ENCODE measurements at regions not wholly inside any gene's neighbourhood (a gene's known extent, or its start where the extent isn't known, plus 50 kb on each side); places are given as distances from the start of the nearest gene placed in this dataset.

- no peaks in the 10 kb centered on the region for H3K36me3 Mint-ChIP-seq
- H3K4me3 Mint-ChIP-seq, result no peak overlapping the region
- intact Hi-C loops (cut with micrococcal nuclease), result no loop called here
- H3K9me3 Mint-ChIP-seq, result peaks cover 0 to 22% (median 8%) of the 10 kb centered on the region in 11 donors
- ChIA-PET POLR2A (no interaction called here), CTCF (no interaction called here)
- Histone ChIP-seq H3K27me3 (ENCODE audit: control insufficient read depth in 2 of 2, insufficient read depth in 2 of 2, low read length in 2 of 2) (no peaks in the 10 kb centered on the region), H3K4me3 (ENCODE audit: low read length) (no peak overlapping the region), H3K27ac (ENCODE audit: low read depth, low read length) (no peak overlapping the region), H3K4me1 (ENCODE audit: control insufficient read depth in 2 of 2, insufficient read depth in 2 of 2, low read length in 2 of 2) (no peaks in the 10 kb centered on the region), H3K9me3 (ENCODE audit: control insufficient read depth in 2 of 3, low read length in 3 of 3) (no peaks in the 10 kb centered on the region), H3K36me3 (ENCODE audit: control insufficient read depth in 2 of 3, insufficient read depth in 3 of 3, low read length in 3 of 3) (no peaks in the 10 kb centered on the region)
- ATAC-seq (no peak), DNase-seq (no peak)
- H3K27me3 Mint-ChIP-seq, result peaks cover 3 to 40% (median 18%) of the 10 kb centered on the region in 5 donors
- H3K4me1 Mint-ChIP-seq, result no peaks in the 10 kb centered on the region
- no peak overlapping the region for H3K27ac Mint-ChIP-seq
Observed at GRCh38 chr6:133699741-133700385, 189.1 kb upstream of the TCF21 start.

GRCh38 chr6:133701633-133702331, 187.1 kb upstream of the TCF21 start:
- no peaks in the 10 kb centered on the region for H3K4me1 Mint-ChIP-seq
- CTCF ChIA-PET, result no interaction called here
- H3K36me3 ChIP-seq (ENCODE audit: control insufficient read depth in 2 of 3, insufficient read depth in 3 of 3, low read length in 3 of 3), result no peaks in the 10 kb centered on the region
- H3K27ac Mint-ChIP-seq, result no peak overlapping the region
- ATAC-seq (peak; percentile 36), DNase-seq (no peak)
- no peaks in the 10 kb centered on the region for H3K36me3 Mint-ChIP-seq
- no peak overlapping the region for H3K4me3 Mint-ChIP-seq
- peaks cover 6 to 29% (median 17%) of the 10 kb centered on the region in 5 donors for H3K27me3 Mint-ChIP-seq
- no peak overlapping the region for H3K27ac ChIP-seq (ENCODE audit: low read depth, low read length)
- H3K4me3 ChIP-seq (ENCODE audit: low read length), result no peak overlapping the region
- no peaks in the 10 kb centered on the region for H3K4me1 ChIP-seq (ENCODE audit: control insufficient read depth in 2 of 2, insufficient read depth in 2 of 2, low read length in 2 of 2)
- POLR2A ChIA-PET, result no interaction called here
- intact Hi-C loops (cut with micrococcal nuclease), result no loop called here
- H3K27me3 ChIP-seq (ENCODE audit: control insufficient read depth in 2 of 2, insufficient read depth in 2 of 2, low read length in 2 of 2), result no peaks in the 10 kb centered on the region
- H3K9me3 ChIP-seq (ENCODE audit: control insufficient read depth in 2 of 3, low read length in 3 of 3), result no peaks in the 10 kb centered on the region
- peaks cover 0 to 11% (median 5%) of the 10 kb centered on the region in 11 donors for H3K9me3 Mint-ChIP-seq

GRCh38 chr6:133704371-133704770, 184.5 kb upstream of the TCF21 start:
- ChIA-PET POLR2A (no interaction called here), CTCF (no interaction called here)
- Histone ChIP-seq H3K27me3 (ENCODE audit: control insufficient read depth in 2 of 2, insufficient read depth in 2 of 2, low read length in 2 of 2) (no peaks in the 10 kb centered on the region), H3K4me1 (ENCODE audit: control insufficient read depth in 2 of 2, insufficient read depth in 2 of 2, low read length in 2 of 2) (no peaks in the 10 kb centered on the region), H3K36me3 (ENCODE audit: control insufficient read depth in 2 of 3, insufficient read depth in 3 of 3, low read length in 3 of 3) (no peaks in the 10 kb centered on the region), H3K9me3 (ENCODE audit: control insufficient read depth in 2 of 3, low read length in 3 of 3) (no peaks in the 10 kb centered on the region), H3K4me3 (ENCODE audit: low read length) (no peak overlapping the region), H3K27ac (ENCODE audit: low read depth, low read length) (no peak overlapping the region)
- H3K4me3 Mint-ChIP-seq, result no peak overlapping the region
- H3K4me1 Mint-ChIP-seq, result peaks cover 0 to 4% (median 0%) of the 10 kb centered on the region in 7 donors
- peaks cover 6 to 22% (median 14%) of the 10 kb centered on the region in 5 donors for H3K27me3 Mint-ChIP-seq
- DNase-seq (no peak), ATAC-seq (no peak)
- no peak overlapping the region for H3K27ac Mint-ChIP-seq
- peaks cover 0 to 11% (median 4%) of the 10 kb centered on the region in 11 donors for H3K9me3 Mint-ChIP-seq
- no peaks in the 10 kb centered on the region for H3K36me3 Mint-ChIP-seq
- intact Hi-C loops (cut with micrococcal nuclease), result no loop called here

DNA sequence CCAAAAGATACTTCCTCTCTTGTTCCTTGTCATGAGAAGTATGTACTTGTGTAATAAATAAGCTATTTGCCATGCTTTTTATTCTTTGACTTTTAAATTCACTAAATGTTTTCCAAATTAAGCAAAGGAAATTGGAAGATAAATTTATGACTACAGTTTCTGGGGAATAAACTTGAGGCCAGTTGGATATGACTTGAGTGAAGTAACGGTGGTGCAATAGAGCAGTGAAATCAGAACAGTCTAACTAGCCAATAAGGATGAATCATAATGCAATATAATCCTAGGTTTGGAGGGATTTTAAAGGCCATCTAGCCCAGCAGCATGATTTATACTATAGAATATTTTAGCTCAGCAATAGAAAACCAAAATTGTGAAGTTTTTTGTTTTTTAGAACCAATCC, 183.8 kb upstream of the TCF21 start:
- no peaks in the 10 kb centered on the region for H3K36me3 ChIP-seq (ENCODE audit: control insufficient read depth in 2 of 3, insufficient read depth in 3 of 3, low read length in 3 of 3)
- no peak overlapping the region for H3K4me3 ChIP-seq (ENCODE audit: low read length)
- no peaks in the 10 kb centered on the region for H3K9me3 ChIP-seq (ENCODE audit: control insufficient read depth in 2 of 3, low read length in 3 of 3)
- no peak overlapping the region for H3K27ac Mint-ChIP-seq
- no peak overlapping the region for H3K27ac ChIP-seq (ENCODE audit: low read depth, low read length)
- H3K27me3 Mint-ChIP-seq, result peaks cover 6 to 20% (median 14%) of the 10 kb centered on the region in 5 donors
- intact Hi-C loops (cut with micrococcal nuclease), result no loop called here
- ChIA-PET POLR2A (no interaction called here), CTCF (no interaction called here)
- H3K27me3 ChIP-seq (ENCODE audit: control insufficient read depth in 2 of 2, insufficient read depth in 2 of 2, low read length in 2 of 2), result no peaks in the 10 kb centered on the region
- peaks cover 0 to 8% (median 4%) of the 10 kb centered on the region in 11 donors for H3K9me3 Mint-ChIP-seq
- H3K4me1 ChIP-seq (ENCODE audit: control insufficient read depth in 2 of 2, insufficient read depth in 2 of 2, low read length in 2 of 2), result no peaks in the 10 kb centered on the region
- peaks cover 0 to 4% (median 0%) of the 10 kb centered on the region in 7 donors for H3K4me1 Mint-ChIP-seq
- no peak overlapping the region for H3K4me3 Mint-ChIP-seq
- ATAC-seq (no peak), DNase-seq (no peak)
- no peaks in the 10 kb centered on the region for H3K36me3 Mint-ChIP-seq

- H3K27me3 ChIP-seq (ENCODE audit: control insufficient read depth in 2 of 2, insufficient read depth in 2 of 2, low read length in 2 of 2), result no peaks in the 10 kb centered on the region
- H3K27ac ChIP-seq (ENCODE audit: low read depth, low read length), result no peak overlapping the region
- H3K27me3 Mint-ChIP-seq, result peaks cover 5 to 14% (median 12%) of the 10 kb centered on the region in 5 donors
- ChIA-PET POLR2A (no interaction called here), CTCF (no interaction called here)
- H3K36me3 Mint-ChIP-seq, result no peaks in the 10 kb centered on the region
- H3K9me3 ChIP-seq (ENCODE audit: control insufficient read depth in 2 of 3, low read length in 3 of 3), result no peaks in the 10 kb centered on the region
- ATAC-seq (no peak), DNase-seq (no peak)
- no peak overlapping the region for H3K4me3 ChIP-seq (ENCODE audit: low read length)
- H3K27ac Mint-ChIP-seq, result no peak overlapping the region
- H3K36me3 ChIP-seq (ENCODE audit: control insufficient read depth in 2 of 3, insufficient read depth in 3 of 3, low read length in 3 of 3), result no peaks in the 10 kb centered on the region
- H3K4me1 ChIP-seq (ENCODE audit: control insufficient read depth in 2 of 2, insufficient read depth in 2 of 2, low read length in 2 of 2), result no peaks in the 10 kb centered on the region
- no peak overlapping the region for H3K4me3 Mint-ChIP-seq
- H3K4me1 Mint-ChIP-seq, result peaks cover 0 to 4% (median 0%) of the 10 kb centered on the region in 7 donors
- intact Hi-C loops (cut with micrococcal nuclease), result no loop called here
- H3K9me3 Mint-ChIP-seq, result peaks cover 0 to 9% (median 2%) of the 10 kb centered on the region in 11 donors
Observed at GRCh38 chr6:133705731-133706130, 183.2 kb upstream of the TCF21 start.

DNA sequence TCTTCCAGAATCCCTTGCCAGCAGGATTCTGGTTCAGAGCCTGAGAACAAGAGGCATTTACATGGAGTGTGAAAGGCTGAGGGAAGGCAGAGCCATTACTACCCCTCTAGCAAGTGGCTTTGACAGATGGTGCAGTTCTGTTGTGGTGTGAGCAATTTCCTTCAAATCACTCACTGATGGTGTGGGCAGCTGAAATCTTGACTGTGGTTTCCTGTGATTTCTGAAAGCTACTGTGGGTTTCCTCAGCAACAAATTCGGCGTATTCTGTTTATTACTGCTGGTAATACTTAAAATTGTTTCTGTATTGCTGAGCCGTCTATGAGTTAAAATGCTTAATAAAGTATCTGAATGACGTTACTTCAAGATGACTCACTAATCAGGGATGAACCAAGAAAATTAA, 181.5 kb upstream of the TCF21 start:
- Mint-ChIP-seq H3K36me3 (no peaks in the 10 kb centered on the region), H3K4me3 (no peak overlapping the region), H3K27ac (no peak overlapping the region), H3K4me1 (peaks cover 0 to 4% (median 0%) of the 10 kb centered on the region in 7 donors), H3K27me3 (peaks cover 3 to 13% (median 4%) of the 10 kb centered on the region in 5 donors), H3K9me3 (peaks cover 0 to 7% (median 0%) of the 10 kb centered on the region in 11 donors)
- Histone ChIP-seq H3K27ac (ENCODE audit: low read depth, low read length) (no peak overlapping the region), H3K36me3 (ENCODE audit: control insufficient read depth in 2 of 3, insufficient read depth in 3 of 3, low read length in 3 of 3) (no peaks in the 10 kb centered on the region), H3K9me3 (ENCODE audit: control insufficient read depth in 2 of 3, low read length in 3 of 3) (no peaks in the 10 kb centered on the region), H3K4me1 (ENCODE audit: control insufficient read depth in 2 of 2, insufficient read depth in 2 of 2, low read length in 2 of 2) (no peaks in the 10 kb centered on the region), H3K27me3 (ENCODE audit: control insufficient read depth in 2 of 2, insufficient read depth in 2 of 2, low read length in 2 of 2) (no peaks in the 10 kb centered on the region), H3K4me3 (ENCODE audit: low read length) (no peak overlapping the region)
- DNase-seq, result no peak
- peak; percentile 60 for ATAC-seq
- intact Hi-C loops (cut with micrococcal nuclease), result no loop called here
- POLR2A ChIA-PET, result no interaction called here
- CTCF ChIA-PET, result interaction anchor here (0.7 kb wide), 1 partner anchor 67 kb away, joined by 3 read pairs; no protein-coding TSS in a partner anchor

GRCh38 chr6:133710826-133711225, 178.1 kb upstream of the TCF21 start:
- CTCF ChIA-PET, result no interaction called here
- Histone ChIP-seq H3K4me3 (ENCODE audit: low read length) (no peak overlapping the region), H3K4me1 (ENCODE audit: control insufficient read depth in 2 of 2, insufficient read depth in 2 of 2, low read length in 2 of 2) (no peaks in the 10 kb centered on the region), H3K36me3 (ENCODE audit: control insufficient read depth in 2 of 3, insufficient read depth in 3 of 3, low read length in 3 of 3) (no peaks in the 10 kb centered on the region), H3K27me3 (ENCODE audit: control insufficient read depth in 2 of 2, insufficient read depth in 2 of 2, low read length in 2 of 2) (no peaks in the 10 kb centered on the region), H3K27ac (ENCODE audit: low read depth, low read length) (no peak overlapping the region), H3K9me3 (ENCODE audit: control insufficient read depth in 2 of 3, low read length in 3 of 3) (no peaks in the 10 kb centered on the region)
- Mint-ChIP-seq H3K27me3 (peaks cover 2 to 16% (median 11%) of the 10 kb centered on the region in 5 donors), H3K4me3 (no peak overlapping the region), H3K4me1 (peaks cover 0 to 4% (median 0%) of the 10 kb centered on the region in 7 donors), H3K9me3 (peaks cover 0 to 7% (median 0%) of the 10 kb centered on the region in 11 donors), H3K27ac (no peak overlapping the region), H3K36me3 (no peaks in the 10 kb centered on the region)
- POLR2A ChIA-PET, result no interaction called here
- no peak for DNase-seq
- ATAC-seq, result no peak
- intact Hi-C loops (cut with micrococcal nuclease), result no loop called here

All from naive thymus-derived CD4-positive, alpha-beta T cell (primary cell).